ENCODE measurements at regions not wholly inside any gene's neighbourhood (a gene's known extent, or its start where the extent isn't known, plus 50 kb on each side); places are given as distances from the start of the nearest gene placed in this dataset.

DNA sequence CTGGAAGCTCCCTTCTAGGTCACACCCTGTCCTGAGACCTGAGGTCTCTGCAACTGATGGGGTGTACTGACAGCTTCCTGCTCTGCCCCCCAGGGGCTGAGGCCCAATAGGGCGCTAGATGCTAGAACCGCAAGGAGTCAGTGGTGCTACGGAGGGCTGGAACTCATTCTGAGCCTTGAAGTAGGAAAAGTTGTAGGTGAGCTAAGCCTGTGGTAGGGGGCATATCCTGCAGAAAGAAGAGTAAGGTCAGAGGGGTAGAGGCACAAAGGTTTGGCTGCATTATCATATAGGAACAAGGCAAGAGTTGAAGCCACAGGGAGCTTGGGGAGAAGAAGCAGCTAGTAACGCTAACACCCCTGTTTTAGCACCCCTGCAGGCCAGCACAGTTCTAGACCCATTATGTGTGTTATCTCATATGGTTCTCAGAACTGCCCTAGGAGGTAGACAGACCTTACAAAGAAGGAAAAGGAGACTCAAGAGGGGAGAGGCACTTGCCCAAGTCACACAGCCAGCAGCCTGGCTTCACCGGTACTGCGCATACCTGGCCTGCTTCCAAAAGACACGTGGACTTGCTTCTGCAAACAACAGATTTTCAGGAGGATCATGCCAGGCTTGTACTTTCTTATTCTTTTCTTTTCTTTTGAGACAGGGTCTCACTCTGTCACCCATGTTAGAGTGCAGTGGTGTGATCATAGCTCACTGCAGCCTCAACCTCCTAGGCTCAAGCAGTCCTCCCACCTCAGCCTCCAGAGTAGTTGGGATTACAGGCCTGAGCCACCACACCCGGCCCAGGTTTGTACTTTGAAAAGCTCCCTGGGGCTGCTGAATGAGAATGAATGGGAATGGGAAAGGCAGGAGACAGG lies 156.1 kb downstream of the MRPL14 start:
- no peak overlapping the region for H3K4me2 ChIP-seq (ENCODE audit: low read length)
- no peaks in the 10 kb centered on the region for H4K20me1 ChIP-seq (ENCODE audit: insufficient read depth)
- no peaks in the 10 kb centered on the region for H3K9me3 ChIP-seq (ENCODE audit: control insufficient read depth in 1 of 2, insufficient read depth in 1 of 2, low read depth in 1 of 2, low read length in 2 of 2)
- TF ChIP-seq, protein P1, sequence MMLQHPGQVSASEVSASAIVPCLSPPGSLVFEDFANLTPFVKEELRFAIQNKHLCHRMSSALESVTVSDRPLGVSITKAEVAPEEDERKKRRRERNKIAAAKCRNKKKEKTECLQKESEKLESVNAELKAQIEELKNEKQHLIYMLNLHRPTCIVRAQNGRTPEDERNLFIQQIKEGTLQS (IDR thresholded peaks at IDR 0.05) = no peak
- TF ChIP-seq EZH2phosphoT487 (IDR thresholded peaks at IDR 0.05; ENCODE audit: borderline replicate concordance) (no peak), POLR2AphosphoS5 (IDR thresholded peaks at IDR 0.05; ENCODE audit: low read depth, low read length) (no peak), RAD21 (IDR thresholded peaks at IDR 0.05; ENCODE audit: low read depth) (no peak), SRF (IDR thresholded peaks at IDR 0.05; ENCODE audit: low read depth) (no peak), YY1 (IDR thresholded peaks at IDR 0.05; ENCODE audit: extremely low read depth, insufficient replicate concordance, low read depth, low read length) (no peak), POLR2A (IDR thresholded peaks at IDR 0.05; ENCODE audit: borderline replicate concordance, extremely low read depth, insufficient read depth, insufficient read length) (no peak), ZBTB33 (IDR thresholded peaks at IDR 0.05; ENCODE audit: extremely low read depth, insufficient replicate concordance, low read length) (no peak), REST (IDR thresholded peaks at IDR 0.05; ENCODE audit: low read depth) (no peak), ELF1 (IDR thresholded peaks at IDR 0.05; ENCODE audit: borderline replicate concordance, low read depth) (no peak)
- BruUV-seq (replicated peaks) = no TSS peak
- no peak overlapping the region for H2AFZ ChIP-seq (ENCODE audit: low read depth, low read length, poor library complexity, severe bottlenecking)
- H3K36me3 ChIP-seq (ENCODE audit: control insufficient read depth in 1 of 2, insufficient read depth in 2 of 2, low read length in 2 of 2) = no peaks in the 10 kb centered on the region
- H3K9me2 ChIP-seq (ENCODE audit: insufficient read depth) = no peaks in the 10 kb centered on the region
- H3K79me2 ChIP-seq (ENCODE audit: insufficient read depth, low read length) = no peaks in the 10 kb centered on the region
- H3K4me3 ChIP-seq (replicated peaks in 1 of 2; ENCODE audit: low read depth in 1 of 2, low read length in 2 of 2) = no peak overlapping the region
- no peak overlapping the region for H3K9ac ChIP-seq (ENCODE audit: low read length)
- ATAC-seq (0 out of 2 replicates have a peak, but pooled peaks have one; percentile 20), DNase-seq (ENCODE audit: low read depth, low spot score) (no peak)
- intact Hi-C loops (cut with micrococcal nuclease) = no loop called here
- H3K4me1 ChIP-seq (ENCODE audit: control insufficient read depth in 1 of 2, insufficient read depth in 2 of 2, low read length in 2 of 2) = no peaks in the 10 kb centered on the region
- ChIA-PET CTCF (no interaction called here), RAD21 (ENCODE audit: low non-redundant PET in 1 of 2, low total read pairs in 2 of 2, uncharacterized antibody in 2 of 2, unreplicated experiment in 2 of 2) (no interaction called here), POLR2A (no interaction called here)
- no peaks in the 10 kb centered on the region for H3K27me3 ChIP-seq (ENCODE audit: insufficient read depth, low read length)
- no peak overlapping the region for H3K27ac ChIP-seq (ENCODE audit: low read depth, low read length)

Measured in HCT116 (cell line).